Left forelimb (tissue), 1 donor: ENCODE measurements at regions not wholly inside any gene's neighbourhood (a gene's known extent, or its start where the extent isn't known, plus 50 kb on each side); places are given as distances from the start of the nearest gene placed in this dataset.
"Not testable (repeated sequence)": the region's sequence is repeated elsewhere in the genome, so short reads cannot be mapped to it uniquely, and the experiment has no call there.

Experiments used
- DNase-seq: peaks from one replicate; pipeline ENCODE4 v3.0.0-alpha.2; 2018; ENCODE audit warnings: low spot score

GRCh38 chrX:140337263-140337662, 167.6 kb downstream of the SOX3 start:
- DNase-seq: no peak

GRCh38 chrX:140318296-140318695, 186.6 kb downstream of the SOX3 start:
- no peak for DNase-seq

- no peak for DNase-seq
Observed at GRCh38 chrX:140317462-140317861, 187.4 kb downstream of the SOX3 start.

GRCh38 chrX:140298960-140299825, 205.7 kb downstream of the SOX3 start:
- no peak for DNase-seq

GRCh38 chrX:140297273-140297672, 207.6 kb downstream of the SOX3 start:
- no peak for DNase-seq

- no peak for DNase-seq
Observed at GRCh38 chrX:140292961-140293360, 211.9 kb downstream of the SOX3 start.

GRCh38 chrX:140292188-140292587, 212.7 kb downstream of the SOX3 start:
- no peak for DNase-seq

- DNase-seq: no peak
Observed at GRCh38 chrX:140274811-140275525, 229.9 kb downstream of the SOX3 start.

GRCh38 chrX:140273921-140274320, 230.9 kb downstream of the SOX3 start:
- DNase-seq: no peak

- no peak for DNase-seq
Observed at GRCh38 chrX:140250391-140250790, 254.5 kb downstream of the SOX3 start.

- DNase-seq: no peak
Observed at GRCh38 chrX:140249088-140249487, 255.8 kb downstream of the SOX3 start.

- DNase-seq: no peak
Observed at GRCh38 chrX:140229191-140229590, 263.9 kb upstream of the CXorf66 start.

- not testable (repeated sequence) for DNase-seq
Observed at GRCh38 chrX:140226037-140226436, 260.7 kb upstream of the CXorf66 start.

- not testable (repeated sequence) for DNase-seq
Observed at GRCh38 chrX:140215894-140216293, 250.6 kb upstream of the CXorf66 start.

GRCh38 chrX:140214518-140214917, 249.2 kb upstream of the CXorf66 start:
- DNase-seq: not testable (repeated sequence)

- DNase-seq: no peak
Observed at GRCh38 chrX:140206657-140207056, 241.3 kb upstream of the CXorf66 start.

- DNase-seq: no peak
Observed at GRCh38 chrX:140190441-140191108, 225.3 kb upstream of the CXorf66 start.

- DNase-seq: no peak
Observed at GRCh38 chrX:140180585-140180984, 215.3 kb upstream of the CXorf66 start.

- no peak for DNase-seq
Observed at GRCh38 chrX:140177821-140178220, 212.5 kb upstream of the CXorf66 start.

GRCh38 chrX:140172401-140172800, 207.1 kb upstream of the CXorf66 start:
- no peak for DNase-seq

GRCh38 chrX:140167551-140167950, 202.2 kb upstream of the CXorf66 start:
- DNase-seq: no peak

- no peak for DNase-seq
Observed at GRCh38 chrX:140165849-140166248, 200.5 kb upstream of the CXorf66 start.

GRCh38 chrX:140164391-140164790, 199.1 kb upstream of the CXorf66 start:
- no peak for DNase-seq
